DND-41 (cell line): ENCODE measurements at regions not wholly inside any gene's neighbourhood (a gene's known extent, or its start where the extent isn't known, plus 50 kb on each side); places are given as distances from the start of the nearest gene placed in this dataset.

Experiments used
- ATAC-seq: fragments of 200-7000 bp; cut with Tn5 transposase; 3 replicates; pipeline ENCODE4 v1.9.1; 2021; ENCODE audit warnings: low read depth; ENCODE audit not compliant: insufficient read depth
- DNase-seq: peaks from one replicate; pipeline ENCODE4 v3.0.0-alpha.2; 2020
- H2AFZ ChIP-seq: 2 replicates; pipeline ENCODE4 v1.6.0; 2012; ENCODE audit warnings: low read depth, low read length
- H3K27ac ChIP-seq: 2 replicates; pipeline ENCODE4 v1.5.1; 2012; ENCODE audit warnings: low read length, inconsistent platforms
- H3K27me3 ChIP-seq: fragments of 200-600 bp; sonication (generic); 2 replicates; pipeline ENCODE4 v1.6.0; 2012; ENCODE audit warnings: low read length, mild to moderate bottlenecking, inconsistent platforms; ENCODE audit not compliant: insufficient read depth, poor library complexity
- H3K36me3 ChIP-seq: 2 replicates; pipeline ENCODE4 v1.5.1; 2012; ENCODE audit warnings: low read length, inconsistent platforms; ENCODE audit not compliant: insufficient read depth
- H3K4me1 ChIP-seq: 2 replicates; pipeline ENCODE4 v1.5.1; 2012; ENCODE audit warnings: mild to moderate bottlenecking, low read length; ENCODE audit not compliant: insufficient read depth
- H3K4me2 ChIP-seq: 2 replicates; pipeline ENCODE4 v1.6.0; 2012; ENCODE audit warnings: mild to moderate bottlenecking, moderate library complexity, low read length, inconsistent platforms; ENCODE audit not compliant: insufficient read depth
- H3K4me3 ChIP-seq, 2 experiments: fragments of 200-600 bp in 1 of 2; shearing (Covaris generic) in 1 of 2; 2 replicates each; pipeline ENCODE4 v1.5.1; 2012 to 2016; ENCODE audit warnings: inconsistent platforms in 2 of 2, low read length in 2 of 2, mild to moderate bottlenecking in 2 of 2, low read depth in 1 of 2, moderate library complexity in 1 of 2
- H3K79me2 ChIP-seq: 2 replicates; pipeline ENCODE4 v1.6.0; 2012; ENCODE audit warnings: low read length, inconsistent platforms; ENCODE audit not compliant: insufficient read depth
- H3K9ac ChIP-seq: 2 replicates; pipeline ENCODE4 v1.6.0; 2012; ENCODE audit warnings: low read depth, mild to moderate bottlenecking, inconsistent platforms, low read length, moderate library complexity
- H3K9me3 ChIP-seq: 2 replicates; pipeline ENCODE4 v1.5.1; 2012; ENCODE audit warnings: low read length, moderate library complexity, mild to moderate bottlenecking, inconsistent platforms; ENCODE audit not compliant: insufficient read depth, severe bottlenecking
- H4K20me1 ChIP-seq: 2 replicates; pipeline ENCODE4 v1.6.0; 2012; ENCODE audit warnings: low read length; ENCODE audit not compliant: insufficient read depth
- CTCF ChIP-seq: IDR thresholded peaks from 2 replicates; pipeline ENCODE4 v1.5.1; 2012; ENCODE audit warnings: borderline replicate concordance, low read length, moderate library complexity, mild to moderate bottlenecking; ENCODE audit not compliant: poor library complexity, severe bottlenecking; ENCODE audit errors: extremely low read depth
- EZH2 ChIP-seq: IDR thresholded peaks from 3 replicates; pipeline ENCODE4 v1.6.1; 2012; ENCODE audit warnings: borderline replicate concordance, low read depth, mild to moderate bottlenecking, moderate library complexity, low read length, inconsistent platforms; ENCODE audit not compliant: severe bottlenecking

GRCh38 chr4:171288816-171289432 lies 524.3 kb upstream of the GALNTL6 start:
- Histone ChIP-seq H3K27ac (no peak overlapping the region), H3K4me1 (no peaks in the 10 kb centered on the region), H3K9me3 (no peaks in the 10 kb centered on the region), H3K27me3 (no peaks in the 10 kb centered on the region), H3K79me2 (no peaks in the 10 kb centered on the region), H3K9ac (no peak overlapping the region), H3K4me2 (no peak overlapping the region), H4K20me1 (no peaks in the 10 kb centered on the region), H2AFZ (no peak overlapping the region), H3K36me3 (no peaks in the 10 kb centered on the region), H3K4me3 (no peak overlapping the region)
- DNase-seq (no peak), ATAC-seq (no peak)
- no peak for TF ChIP-seq CTCF
- no peak for TF ChIP-seq EZH2

GRCh38 chr4:171281359-171281758 lies 531.8 kb upstream of the GALNTL6 start:
- Histone ChIP-seq H3K4me1 (no peaks in the 10 kb centered on the region), H3K36me3 (no peaks in the 10 kb centered on the region), H3K27me3 (no peaks in the 10 kb centered on the region), H3K27ac (no peak overlapping the region), H3K9ac (no peak overlapping the region), H3K4me3 (no peak overlapping the region), H2AFZ (no peak overlapping the region), H3K4me2 (no peak overlapping the region), H3K9me3 (no peaks in the 10 kb centered on the region), H4K20me1 (no peaks in the 10 kb centered on the region), H3K79me2 (no peaks in the 10 kb centered on the region)
- TF ChIP-seq EZH2 (no peak), CTCF (no peak)
- no peak for ATAC-seq
- DNase-seq, result no peak

GRCh38 chr4:171279131-171279530 lies 534.1 kb upstream of the GALNTL6 start:
- no peak for TF ChIP-seq CTCF
- no peak for TF ChIP-seq EZH2
- H3K79me2 ChIP-seq, result no peaks in the 10 kb centered on the region
- no peaks in the 10 kb centered on the region for H3K4me1 ChIP-seq
- H4K20me1 ChIP-seq, result no peaks in the 10 kb centered on the region
- H3K4me3 ChIP-seq, result no peak overlapping the region
- no peaks in the 10 kb centered on the region for H3K36me3 ChIP-seq
- no peak overlapping the region for H2AFZ ChIP-seq
- H3K27ac ChIP-seq, result no peak overlapping the region
- DNase-seq (no peak), ATAC-seq (no peak)
- no peaks in the 10 kb centered on the region for H3K9me3 ChIP-seq
- no peak overlapping the region for H3K9ac ChIP-seq
- H3K4me2 ChIP-seq, result no peak overlapping the region
- no peaks in the 10 kb centered on the region for H3K27me3 ChIP-seq
